Effector memory CD4-positive, alpha-beta T cell (primary cell): ENCODE measurements at regions not wholly inside any gene's neighbourhood (a gene's known extent, or its start where the extent isn't known, plus 50 kb on each side); places are given as distances from the start of the nearest gene placed in this dataset.

Experiments
- DNase-seq, 3 donors: peaks; one replicate each; pipeline ENCODE4 v3.0.0-alpha.2; 2020
- H3K27ac ChIP-seq: 2 replicates; pipeline ENCODE4 v1.7.0; 2013; ENCODE audit warnings: mild to moderate bottlenecking, low read length, moderate library complexity; ENCODE audit not compliant: insufficient read depth, poor library complexity, severe bottlenecking
- H3K27me3 ChIP-seq: replicated peaks from 2 replicates; pipeline ENCODE4 v1.7.0; 2013; ENCODE audit warnings: mild to moderate bottlenecking, low read length; ENCODE audit not compliant: insufficient read depth, control insufficient read depth, poor library complexity, severe bottlenecking
- H3K36me3 ChIP-seq: 2 replicates; pipeline ENCODE4 v1.7.0; 2013; ENCODE audit warnings: mild to moderate bottlenecking, low read length, moderate library complexity; ENCODE audit not compliant: control insufficient read depth, insufficient read depth
- H3K4me1 ChIP-seq: 2 replicates; pipeline ENCODE4 v1.7.0; 2013; ENCODE audit warnings: low read length, mild to moderate bottlenecking; ENCODE audit not compliant: control insufficient read depth, insufficient read depth, poor library complexity, severe bottlenecking
- H3K4me3 ChIP-seq: 2 replicates; pipeline ENCODE4 v1.7.0; 2013; ENCODE audit warnings: low read length, low read depth, mild to moderate bottlenecking; ENCODE audit not compliant: insufficient read depth, poor library complexity, severe bottlenecking
- H3K9me3 ChIP-seq: 2 replicates; pipeline ENCODE4 v1.7.0; 2013; ENCODE audit warnings: mild to moderate bottlenecking, low read length, moderate library complexity; ENCODE audit not compliant: control insufficient read depth

- no peaks in the 10 kb centered on the region for H3K4me1 ChIP-seq
- no peaks in the 10 kb centered on the region for H3K36me3 ChIP-seq
- DNase-seq = no peak
- H3K4me3 ChIP-seq = no peak overlapping the region
- H3K27ac ChIP-seq = no peak overlapping the region
- no peaks in the 10 kb centered on the region for H3K9me3 ChIP-seq
- no peaks in the 10 kb centered on the region for H3K27me3 ChIP-seq
These were observed 1217.0 kb upstream of the ZEB2 start for GRCh38 chr2:145736871-145737270.

- H3K27me3 ChIP-seq = no peaks in the 10 kb centered on the region
- H3K36me3 ChIP-seq = no peaks in the 10 kb centered on the region
- no peaks in the 10 kb centered on the region for H3K9me3 ChIP-seq
- H3K4me3 ChIP-seq = no peak overlapping the region
- H3K27ac ChIP-seq = no peak overlapping the region
- DNase-seq = no peak
- no peaks in the 10 kb centered on the region for H3K4me1 ChIP-seq
These were observed 1211.5 kb upstream of the ZEB2 start for GRCh38 chr2:145731467-145731866.

GRCh38 chr2:145729993-145730770 is 1210.3 kb upstream of the ZEB2 start:
- no peak overlapping the region for H3K4me3 ChIP-seq

GRCh38 chr2:145729481-145729880 is 1209.6 kb upstream of the ZEB2 start:
- Histone ChIP-seq H3K36me3 (no peaks in the 10 kb centered on the region), H3K9me3 (no peaks in the 10 kb centered on the region), H3K4me3 (no peak overlapping the region), H3K27me3 (no peaks in the 10 kb centered on the region), H3K27ac (no peak overlapping the region), H3K4me1 (no peaks in the 10 kb centered on the region)
- DNase-seq = no peak

More at GRCh38 chr2:145729993-145730770, 1210.3 kb upstream of the ZEB2 start:
- Histone ChIP-seq H3K9me3 (no peaks in the 10 kb centered on the region), H3K27me3 (no peaks in the 10 kb centered on the region), H3K27ac (no peak overlapping the region), H3K4me1 (no peaks in the 10 kb centered on the region), H3K36me3 (no peaks in the 10 kb centered on the region)
- DNase-seq = no peak

GRCh38 chr2:145728511-145728910 is 1208.6 kb upstream of the ZEB2 start:
- Histone ChIP-seq H3K9me3 (no peaks in the 10 kb centered on the region), H3K4me1 (no peaks in the 10 kb centered on the region), H3K4me3 (no peak overlapping the region), H3K36me3 (no peaks in the 10 kb centered on the region), H3K27me3 (no peaks in the 10 kb centered on the region), H3K27ac (no peak overlapping the region)
- DNase-seq = no peak

- Histone ChIP-seq H3K27me3 (no peaks in the 10 kb centered on the region), H3K36me3 (no peaks in the 10 kb centered on the region), H3K27ac (no peak overlapping the region), H3K4me1 (no peaks in the 10 kb centered on the region), H3K4me3 (no peak overlapping the region), H3K9me3 (no peaks in the 10 kb centered on the region)
- DNase-seq = no peak
These were observed 1206.0 kb upstream of the ZEB2 start for GRCh38 chr2:145725876-145726275.

- Histone ChIP-seq H3K4me3 (no peak overlapping the region), H3K27me3 (no peaks in the 10 kb centered on the region), H3K9me3 (no peaks in the 10 kb centered on the region), H3K36me3 (no peaks in the 10 kb centered on the region), H3K4me1 (no peaks in the 10 kb centered on the region), H3K27ac (no peak overlapping the region)
- DNase-seq = no peak
These were observed 1204.5 kb upstream of the ZEB2 start for GRCh38 chr2:145724311-145724898.

GRCh38 chr2:145723872-145724271 is 1204.0 kb upstream of the ZEB2 start:
- no peak overlapping the region for H3K4me3 ChIP-seq
- no peak for DNase-seq
- no peaks in the 10 kb centered on the region for H3K9me3 ChIP-seq
- no peaks in the 10 kb centered on the region for H3K27me3 ChIP-seq
- H3K36me3 ChIP-seq = no peaks in the 10 kb centered on the region
- no peaks in the 10 kb centered on the region for H3K4me1 ChIP-seq
- no peak overlapping the region for H3K27ac ChIP-seq

GRCh38 chr2:145721681-145722080 is 1201.8 kb upstream of the ZEB2 start:
- no peaks in the 10 kb centered on the region for H3K36me3 ChIP-seq
- no peak overlapping the region for H3K4me3 ChIP-seq
- no peak for DNase-seq
- H3K27ac ChIP-seq = no peak overlapping the region
- no peaks in the 10 kb centered on the region for H3K27me3 ChIP-seq
- H3K9me3 ChIP-seq = no peaks in the 10 kb centered on the region
- no peaks in the 10 kb centered on the region for H3K4me1 ChIP-seq

- Histone ChIP-seq H3K27ac (no peak overlapping the region), H3K4me3 (no peak overlapping the region), H3K4me1 (no peaks in the 10 kb centered on the region), H3K36me3 (no peaks in the 10 kb centered on the region), H3K27me3 (no peaks in the 10 kb centered on the region), H3K9me3 (no peaks in the 10 kb centered on the region)
- no peak for DNase-seq
These were observed 1195.7 kb upstream of the ZEB2 start for GRCh38 chr2:145715601-145716000.
